HEK293 (cell line): ENCODE measurements at regions not wholly inside any gene's neighbourhood (a gene's known extent, or its start where the extent isn't known, plus 50 kb on each side); places are given as distances from the start of the nearest gene placed in this dataset.

ENCODE experiments used
- CTCF ChIA-PET: fragments of 350-600 bp; formaldehyde crosslinking; extraction: SDS; loops from one replicate; lab custom pipeline; 2021; ENCODE audit warnings: antibody characterized with exemption; lab: Yijun Ruan, JAX
- POLR2A ChIA-PET: fragments of 300-600 bp; formaldehyde crosslinking; extraction: SDS; loops from one replicate; lab custom pipeline; 2020; ENCODE audit warnings: antibody characterized with exemption, inconsistent platforms; lab: Yijun Ruan, JAX
- H3K27ac ChIP-seq: fragments of 200-500 bp; sonication (Bioruptor generic); 2 replicates; pipeline ENCODE4 v1.5.1; 2014; ENCODE audit warnings: low read depth, low read length, control low read depth, inconsistent platforms; ENCODE audit errors: extremely low read depth
- H3K36me3 ChIP-seq, 2 experiments: fragments of 200-500 bp in 1 of 2; sonication (Bioruptor generic) in 1 of 2; 1 replicate in 1 of 2; 2 replicates in 1 of 2; pipeline ENCODE4 v1.5.1; 2014 to 2017; ENCODE audit warnings: inconsistent platforms in 2 of 2, low read length in 2 of 2; ENCODE audit not compliant: control insufficient read depth in 2 of 2, insufficient read depth in 1 of 2
- H3K4me1 ChIP-seq: fragments of 200-500 bp; sonication (Bioruptor generic); 2 replicates; pipeline ENCODE4 v1.5.1; 2014; ENCODE audit warnings: mild to moderate bottlenecking, low read length, inconsistent platforms; ENCODE audit not compliant: control insufficient read depth, insufficient read depth
- H3K4me3 ChIP-seq: 2 replicates; pipeline ENCODE4 v1.5.1; 2011; ENCODE audit warnings: low read depth, mild to moderate bottlenecking, control low read depth, low read length, moderate library complexity
- H3K9me3 ChIP-seq: fragments of 200-500 bp; sonication (Bioruptor generic); 2 replicates; pipeline ENCODE4 v1.5.1; 2014; ENCODE audit warnings: low read depth, low read length, inconsistent platforms; ENCODE audit not compliant: control insufficient read depth, insufficient read depth
- KLF10 ChIP-seq: fragments of 450-650 bp; IDR thresholded peaks from 2 replicates; pipeline ENCODE4 v1.5.1; 2018; ENCODE audit warnings: missing biosample characterization, mild to moderate bottlenecking, missing genetic modification characterization
- ZBTB48 ChIP-seq: fragments of 450-650 bp; formaldehyde crosslinking; IDR thresholded peaks from 2 replicates; pipeline ENCODE4 v1.5.1; 2016; ENCODE audit warnings: missing biosample characterization, missing genetic modification characterization
- ZBTB8A ChIP-seq: fragments of 450-650 bp; formaldehyde crosslinking; IDR thresholded peaks from 2 replicates; pipeline ENCODE4 v1.5.1; 2016; ENCODE audit warnings: missing biosample characterization, missing genetic modification characterization
- ZNF114 ChIP-seq: fragments of 450-650 bp; formaldehyde crosslinking; IDR thresholded peaks from 2 replicates; pipeline ENCODE4 v1.5.0; 2017; ENCODE audit warnings: missing biosample characterization, missing genetic modification characterization
- ZNF184 ChIP-seq: fragments of 450-650 bp; IDR thresholded peaks from 2 replicates; pipeline ENCODE4 v1.5.1; 2018; ENCODE audit warnings: missing biosample characterization, mild to moderate bottlenecking, missing genetic modification characterization
- ZNF248 ChIP-seq: fragments of 450-650 bp; formaldehyde crosslinking; IDR thresholded peaks from 2 replicates; pipeline ENCODE4 v1.5.1; 2017; ENCODE audit warnings: missing biosample characterization, missing genetic modification characterization
- ZNF274 ChIP-seq, 2 experiments: fragments of 200-500 bp in 1 of 2; fragments of 450-650 bp in 1 of 2; sonication (Bioruptor generic) in 1 of 2; formaldehyde crosslinking in 1 of 2; IDR thresholded peaks; 2 replicates each; pipeline versions ENCODE4 v1.5.1 to v1.6.1; 2014 to 2016; ENCODE audit warnings: borderline replicate concordance in 1 of 2, inconsistent platforms in 1 of 2, low read length in 1 of 2, missing biosample characterization in 1 of 2, missing genetic modification characterization in 1 of 2
- ZNF423 ChIP-seq: fragments of 450-650 bp; formaldehyde crosslinking; IDR thresholded peaks from 2 replicates; pipeline ENCODE4 v1.5.1; 2016; ENCODE audit warnings: missing biosample characterization, missing genetic modification characterization
- ZNF426 ChIP-seq: fragments of 450-650 bp; formaldehyde crosslinking; IDR thresholded peaks from 2 replicates; pipeline ENCODE4 v1.5.1; 2017; ENCODE audit warnings: missing biosample characterization, missing genetic modification characterization, mild to moderate bottlenecking, inconsistent platforms, moderate library complexity
- ZNF510 ChIP-seq: fragments of 450-650 bp; formaldehyde crosslinking; IDR thresholded peaks from 2 replicates; pipeline ENCODE4 v1.5.1; 2018; ENCODE audit warnings: mild to moderate bottlenecking, missing genetic modification characterization, missing biosample characterization; ENCODE audit not compliant: insufficient replicate concordance
- ZNF776 ChIP-seq: fragments of 450-650 bp; formaldehyde crosslinking; IDR thresholded peaks from 2 replicates; pipeline ENCODE4 v1.5.0; 2017; ENCODE audit warnings: missing biosample characterization, missing genetic modification characterization, borderline replicate concordance
- TF ChIP-seq, protein P1 (sequence below): fragments of 450-650 bp; formaldehyde crosslinking; IDR thresholded peaks from 2 replicates; pipeline ENCODE4 v1.5.1; 2017; ENCODE audit warnings: missing biosample characterization, missing genetic modification characterization
- TF ChIP-seq, protein P2 (sequence below): fragments of 450-650 bp; formaldehyde crosslinking; IDR thresholded peaks from 2 replicates; pipeline ENCODE4 v1.5.1; 2016; ENCODE audit warnings: missing biosample characterization, missing genetic modification characterization
- TF ChIP-seq, protein P3 (sequence below): fragments of 450-650 bp; formaldehyde crosslinking; IDR thresholded peaks from 2 replicates; pipeline ENCODE4 v1.5.1; 2016; ENCODE audit warnings: missing biosample characterization, missing genetic modification characterization
- TF ChIP-seq, protein P4 (sequence below): sonication (generic); formaldehyde crosslinking; IDR thresholded peaks from 2 replicates; pipeline ENCODE4 v1.8.1; 2022; ENCODE audit warnings: mild to moderate bottlenecking, moderate library complexity, missing genetic modification reagents
- TF ChIP-seq, protein P5 (sequence below): fragments of 450-650 bp; formaldehyde crosslinking; IDR thresholded peaks from 2 replicates; pipeline ENCODE4; 2016; ENCODE audit warnings: missing biosample characterization, missing genetic modification characterization
- TF ChIP-seq, protein P6 (sequence below): fragments of 450-650 bp; formaldehyde crosslinking; IDR thresholded peaks from 2 replicates; pipeline ENCODE4 v1.5.1; 2017; ENCODE audit warnings: missing biosample characterization, missing genetic modification characterization
- TF ChIP-seq, protein P7 (sequence below): fragments of 450-650 bp; formaldehyde crosslinking; IDR thresholded peaks from 2 replicates; pipeline ENCODE4 v1.5.1; 2016; ENCODE audit warnings: missing biosample characterization, missing genetic modification characterization, borderline replicate concordance
- TF ChIP-seq, protein P8 (sequence below): IDR thresholded peaks from 2 replicates; pipeline ENCODE4 v1.6.1; 2011; ENCODE audit warnings: mild to moderate bottlenecking, low read depth, low read length, borderline replicate concordance

DNA sequence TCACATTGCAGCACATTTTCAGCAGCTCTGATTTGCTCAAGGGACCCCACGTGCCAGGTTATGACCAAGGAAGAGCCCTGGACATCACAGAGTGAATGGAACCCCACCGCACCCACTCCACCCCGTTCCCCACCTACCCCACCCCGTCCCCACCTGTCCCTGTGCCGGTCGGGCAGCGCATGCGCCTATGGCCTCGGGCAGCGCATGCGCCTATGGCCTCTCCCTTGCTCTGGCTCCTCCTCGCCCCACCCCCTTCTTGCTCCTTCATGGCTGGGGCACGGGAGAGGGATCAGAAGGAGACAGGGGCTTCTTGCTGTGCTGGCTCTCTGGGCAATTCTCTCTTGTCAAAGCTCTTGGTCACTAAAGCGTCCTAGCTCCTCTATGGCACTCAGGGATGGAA is 371.8 kb upstream of the HS6ST1 start:
- ChIA-PET POLR2A (no interaction called here), CTCF (no interaction called here)
- no peaks in the 10 kb centered on the region for H3K9me3 ChIP-seq
- H3K4me3 ChIP-seq: no peak overlapping the region
- no peaks in the 10 kb centered on the region for H3K4me1 ChIP-seq
- no peaks in the 10 kb centered on the region for H3K36me3 ChIP-seq
- H3K27ac ChIP-seq: no peak overlapping the region
- no peak for TF ChIP-seq ZNF423 (tag by site-specific recombination)
- TF ChIP-seq ZNF184 (tag by site-specific recombination): no peak
- no peak for TF ChIP-seq ZNF248
- TF ChIP-seq, protein P1, sequence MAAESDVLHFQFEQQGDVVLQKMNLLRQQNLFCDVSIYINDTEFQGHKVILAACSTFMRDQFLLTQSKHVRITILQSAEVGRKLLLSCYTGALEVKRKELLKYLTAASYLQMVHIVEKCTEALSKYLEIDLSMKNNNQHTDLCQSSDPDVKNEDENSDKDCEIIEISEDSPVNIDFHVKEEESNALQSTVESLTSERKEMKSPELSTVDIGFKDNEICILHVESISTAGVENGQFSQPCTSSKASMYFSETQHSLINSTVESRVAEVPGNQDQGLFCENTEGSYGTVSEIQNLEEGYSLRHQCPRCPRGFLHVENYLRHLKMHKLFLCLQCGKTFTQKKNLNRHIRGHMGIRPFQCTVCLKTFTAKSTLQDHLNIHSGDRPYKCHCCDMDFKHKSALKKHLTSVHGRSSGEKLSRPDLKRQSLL (tag by site-specific recombination): no peak
- no peak for TF ChIP-seq ZNF114 (tag by site-specific recombination)
- TF ChIP-seq, protein P2, sequence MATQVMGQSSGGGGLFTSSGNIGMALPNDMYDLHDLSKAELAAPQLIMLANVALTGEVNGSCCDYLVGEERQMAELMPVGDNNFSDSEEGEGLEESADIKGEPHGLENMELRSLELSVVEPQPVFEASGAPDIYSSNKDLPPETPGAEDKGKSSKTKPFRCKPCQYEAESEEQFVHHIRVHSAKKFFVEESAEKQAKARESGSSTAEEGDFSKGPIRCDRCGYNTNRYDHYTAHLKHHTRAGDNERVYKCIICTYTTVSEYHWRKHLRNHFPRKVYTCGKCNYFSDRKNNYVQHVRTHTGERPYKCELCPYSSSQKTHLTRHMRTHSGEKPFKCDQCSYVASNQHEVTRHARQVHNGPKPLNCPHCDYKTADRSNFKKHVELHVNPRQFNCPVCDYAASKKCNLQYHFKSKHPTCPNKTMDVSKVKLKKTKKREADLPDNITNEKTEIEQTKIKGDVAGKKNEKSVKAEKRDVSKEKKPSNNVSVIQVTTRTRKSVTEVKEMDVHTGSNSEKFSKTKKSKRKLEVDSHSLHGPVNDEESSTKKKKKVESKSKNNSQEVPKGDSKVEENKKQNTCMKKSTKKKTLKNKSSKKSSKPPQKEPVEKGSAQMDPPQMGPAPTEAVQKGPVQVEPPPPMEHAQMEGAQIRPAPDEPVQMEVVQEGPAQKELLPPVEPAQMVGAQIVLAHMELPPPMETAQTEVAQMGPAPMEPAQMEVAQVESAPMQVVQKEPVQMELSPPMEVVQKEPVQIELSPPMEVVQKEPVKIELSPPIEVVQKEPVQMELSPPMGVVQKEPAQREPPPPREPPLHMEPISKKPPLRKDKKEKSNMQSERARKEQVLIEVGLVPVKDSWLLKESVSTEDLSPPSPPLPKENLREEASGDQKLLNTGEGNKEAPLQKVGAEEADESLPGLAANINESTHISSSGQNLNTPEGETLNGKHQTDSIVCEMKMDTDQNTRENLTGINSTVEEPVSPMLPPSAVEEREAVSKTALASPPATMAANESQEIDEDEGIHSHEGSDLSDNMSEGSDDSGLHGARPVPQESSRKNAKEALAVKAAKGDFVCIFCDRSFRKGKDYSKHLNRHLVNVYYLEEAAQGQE: no peak
- no peak for TF ChIP-seq KLF10 (tag by site-specific recombination)
- TF ChIP-seq ZNF510 (tag by site-specific recombination): no peak
- TF ChIP-seq, protein P3, sequence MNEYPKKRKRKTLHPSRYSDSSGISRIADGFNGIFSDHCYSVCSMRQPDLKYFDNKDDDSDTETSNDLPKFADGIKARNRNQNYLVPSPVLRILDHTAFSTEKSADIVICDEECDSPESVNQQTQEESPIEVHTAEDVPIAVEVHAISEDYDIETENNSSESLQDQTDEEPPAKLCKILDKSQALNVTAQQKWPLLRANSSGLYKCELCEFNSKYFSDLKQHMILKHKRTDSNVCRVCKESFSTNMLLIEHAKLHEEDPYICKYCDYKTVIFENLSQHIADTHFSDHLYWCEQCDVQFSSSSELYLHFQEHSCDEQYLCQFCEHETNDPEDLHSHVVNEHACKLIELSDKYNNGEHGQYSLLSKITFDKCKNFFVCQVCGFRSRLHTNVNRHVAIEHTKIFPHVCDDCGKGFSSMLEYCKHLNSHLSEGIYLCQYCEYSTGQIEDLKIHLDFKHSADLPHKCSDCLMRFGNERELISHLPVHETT (tag by site-specific recombination): no peak
- TF ChIP-seq, protein P4, sequence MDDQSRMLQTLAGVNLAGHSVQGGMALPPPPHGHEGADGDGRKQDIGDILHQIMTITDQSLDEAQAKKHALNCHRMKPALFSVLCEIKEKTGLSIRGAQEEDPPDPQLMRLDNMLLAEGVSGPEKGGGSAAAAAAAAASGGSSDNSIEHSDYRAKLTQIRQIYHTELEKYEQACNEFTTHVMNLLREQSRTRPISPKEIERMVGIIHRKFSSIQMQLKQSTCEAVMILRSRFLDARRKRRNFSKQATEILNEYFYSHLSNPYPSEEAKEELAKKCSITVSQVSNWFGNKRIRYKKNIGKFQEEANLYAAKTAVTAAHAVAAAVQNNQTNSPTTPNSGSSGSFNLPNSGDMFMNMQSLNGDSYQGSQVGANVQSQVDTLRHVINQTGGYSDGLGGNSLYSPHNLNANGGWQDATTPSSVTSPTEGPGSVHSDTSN (CRISPR knock-in tag): no peak
- no peak for TF ChIP-seq ZNF776 (tag by site-specific recombination)
- TF ChIP-seq ZBTB48 (tag by site-specific recombination): no peak
- no peak for TF ChIP-seq ZNF426 (tag by site-specific recombination)
- TF ChIP-seq, protein P5, sequence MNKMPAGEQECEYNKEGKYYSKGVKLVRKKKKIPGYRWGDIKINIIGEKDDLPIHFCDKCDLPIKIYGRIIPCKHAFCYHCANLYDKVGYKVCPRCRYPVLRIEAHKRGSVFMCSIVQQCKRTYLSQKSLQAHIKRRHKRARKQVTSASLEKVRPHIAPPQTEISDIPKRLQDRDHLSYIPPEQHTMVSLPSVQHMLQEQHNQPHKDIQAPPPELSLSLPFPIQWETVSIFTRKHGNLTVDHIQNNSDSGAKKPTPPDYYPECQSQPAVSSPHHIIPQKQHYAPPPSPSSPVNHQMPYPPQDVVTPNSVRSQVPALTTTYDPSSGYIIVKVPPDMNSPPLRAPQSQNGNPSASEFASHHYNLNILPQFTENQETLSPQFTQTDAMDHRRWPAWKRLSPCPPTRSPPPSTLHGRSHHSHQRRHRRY (tag by site-specific recombination): no peak
- TF ChIP-seq, protein P6, sequence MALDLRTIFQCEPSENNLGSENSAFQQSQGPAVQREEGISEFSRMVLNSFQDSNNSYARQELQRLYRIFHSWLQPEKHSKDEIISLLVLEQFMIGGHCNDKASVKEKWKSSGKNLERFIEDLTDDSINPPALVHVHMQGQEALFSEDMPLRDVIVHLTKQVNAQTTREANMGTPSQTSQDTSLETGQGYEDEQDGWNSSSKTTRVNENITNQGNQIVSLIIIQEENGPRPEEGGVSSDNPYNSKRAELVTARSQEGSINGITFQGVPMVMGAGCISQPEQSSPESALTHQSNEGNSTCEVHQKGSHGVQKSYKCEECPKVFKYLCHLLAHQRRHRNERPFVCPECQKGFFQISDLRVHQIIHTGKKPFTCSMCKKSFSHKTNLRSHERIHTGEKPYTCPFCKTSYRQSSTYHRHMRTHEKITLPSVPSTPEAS (tag by site-specific recombination): no peak

DNA sequence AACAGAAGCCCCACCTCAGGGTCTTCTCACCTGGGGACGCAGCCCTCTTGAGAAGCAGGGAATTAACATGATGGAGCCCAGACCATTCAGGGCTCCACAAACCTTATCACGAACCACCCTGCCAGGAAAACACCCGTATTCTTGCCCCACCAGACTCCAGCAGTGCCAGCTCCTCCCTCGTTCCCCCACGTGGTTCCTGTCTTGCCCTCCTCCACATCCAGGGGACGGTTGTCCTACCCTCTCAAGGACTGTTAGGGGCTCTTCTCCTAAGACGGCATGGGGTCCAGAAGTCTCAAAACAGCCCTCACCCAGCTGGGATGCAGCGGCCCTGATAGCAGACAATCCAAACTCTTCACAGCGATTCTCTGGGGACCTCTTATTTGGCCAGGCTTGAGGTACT is 372.2 kb upstream of the HS6ST1 start:
- CTCF ChIA-PET: no interaction called here
- H3K4me3 ChIP-seq: no peak overlapping the region
- POLR2A ChIA-PET: no interaction called here
- H3K36me3 ChIP-seq: no peaks in the 10 kb centered on the region
- H3K4me1 ChIP-seq: no peaks in the 10 kb centered on the region
- H3K27ac ChIP-seq: no peak overlapping the region
- H3K9me3 ChIP-seq: no peaks in the 10 kb centered on the region
- TF ChIP-seq ZNF423 (tag by site-specific recombination): no peak
- no peak for TF ChIP-seq ZNF274 (IDR thresholded peaks at IDR 0.05; ENCODE audit: low read length)
- TF ChIP-seq ZNF274 (tag by site-specific recombination; IDR thresholded peaks at IDR 0.05; ENCODE audit: borderline replicate concordance): no peak
- TF ChIP-seq, protein P7, sequence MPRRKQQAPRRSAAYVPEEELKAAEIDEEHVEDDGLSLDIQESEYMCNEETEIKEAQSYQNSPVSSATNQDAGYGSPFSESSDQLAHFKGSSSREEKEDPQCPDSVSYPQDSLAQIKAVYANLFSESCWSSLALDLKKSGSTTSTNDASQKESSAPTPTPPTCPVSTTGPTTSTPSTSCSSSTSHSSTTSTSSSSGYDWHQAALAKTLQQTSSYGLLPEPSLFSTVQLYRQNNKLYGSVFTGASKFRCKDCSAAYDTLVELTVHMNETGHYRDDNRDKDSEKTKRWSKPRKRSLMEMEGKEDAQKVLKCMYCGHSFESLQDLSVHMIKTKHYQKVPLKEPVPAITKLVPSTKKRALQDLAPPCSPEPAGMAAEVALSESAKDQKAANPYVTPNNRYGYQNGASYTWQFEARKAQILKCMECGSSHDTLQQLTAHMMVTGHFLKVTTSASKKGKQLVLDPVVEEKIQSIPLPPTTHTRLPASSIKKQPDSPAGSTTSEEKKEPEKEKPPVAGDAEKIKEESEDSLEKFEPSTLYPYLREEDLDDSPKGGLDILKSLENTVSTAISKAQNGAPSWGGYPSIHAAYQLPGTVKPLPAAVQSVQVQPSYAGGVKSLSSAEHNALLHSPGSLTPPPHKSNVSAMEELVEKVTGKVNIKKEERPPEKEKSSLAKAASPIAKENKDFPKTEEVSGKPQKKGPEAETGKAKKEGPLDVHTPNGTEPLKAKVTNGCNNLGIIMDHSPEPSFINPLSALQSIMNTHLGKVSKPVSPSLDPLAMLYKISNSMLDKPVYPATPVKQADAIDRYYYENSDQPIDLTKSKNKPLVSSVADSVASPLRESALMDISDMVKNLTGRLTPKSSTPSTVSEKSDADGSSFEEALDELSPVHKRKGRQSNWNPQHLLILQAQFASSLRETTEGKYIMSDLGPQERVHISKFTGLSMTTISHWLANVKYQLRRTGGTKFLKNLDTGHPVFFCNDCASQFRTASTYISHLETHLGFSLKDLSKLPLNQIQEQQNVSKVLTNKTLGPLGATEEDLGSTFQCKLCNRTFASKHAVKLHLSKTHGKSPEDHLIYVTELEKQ: no peak
- TF ChIP-seq ZBTB8A: no peak
- TF ChIP-seq, protein P8, sequence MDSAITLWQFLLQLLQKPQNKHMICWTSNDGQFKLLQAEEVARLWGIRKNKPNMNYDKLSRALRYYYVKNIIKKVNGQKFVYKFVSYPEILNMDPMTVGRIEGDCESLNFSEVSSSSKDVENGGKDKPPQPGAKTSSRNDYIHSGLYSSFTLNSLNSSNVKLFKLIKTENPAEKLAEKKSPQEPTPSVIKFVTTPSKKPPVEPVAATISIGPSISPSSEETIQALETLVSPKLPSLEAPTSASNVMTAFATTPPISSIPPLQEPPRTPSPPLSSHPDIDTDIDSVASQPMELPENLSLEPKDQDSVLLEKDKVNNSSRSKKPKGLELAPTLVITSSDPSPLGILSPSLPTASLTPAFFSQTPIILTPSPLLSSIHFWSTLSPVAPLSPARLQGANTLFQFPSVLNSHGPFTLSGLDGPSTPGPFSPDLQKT: no peak
